ENCODE measurements at regions not wholly inside any gene's neighbourhood (a gene's known extent, or its start where the extent isn't known, plus 50 kb on each side); places are given as distances from the start of the nearest gene placed in this dataset.
"Not testable (repeated sequence)": the region's sequence is repeated elsewhere in the genome, so short reads cannot be mapped to it uniquely, and the experiment has no call there.

GRCh38 chr18:51525453-51526225 lies 328.2 kb upstream of the MEX3C start:
- DNase-seq, result no peak

GRCh38 chr18:51527826-51528225 lies 330.3 kb upstream of the MEX3C start:
- no peak for DNase-seq

GRCh38 chr18:51531501-51531900 lies 334.0 kb upstream of the MEX3C start:
- DNase-seq, result no peak

GRCh38 chr18:51537487-51537886 lies 340.0 kb upstream of the MEX3C start:
- DNase-seq, result no peak

- no peak for DNase-seq
Measured at GRCh38 chr18:51540562-51540961, 343.1 kb upstream of the MEX3C start.

- no peak for DNase-seq
Measured at GRCh38 chr18:51541230-51541629, 343.7 kb upstream of the MEX3C start.

GRCh38 chr18:51543658-51544155 lies 346.2 kb upstream of the MEX3C start:
- DNase-seq, result no peak

GRCh38 chr18:51545446-51545845 lies 348.0 kb upstream of the MEX3C start:
- no peak for DNase-seq

- no peak for DNase-seq
Measured at GRCh38 chr18:51559198-51559901, 361.9 kb upstream of the MEX3C start.

- no peak for DNase-seq
Measured at GRCh38 chr18:51559902-51560287, 362.4 kb upstream of the MEX3C start.

- no peak for DNase-seq
Measured at GRCh38 chr18:51561821-51562220, 364.3 kb upstream of the MEX3C start.

- DNase-seq, result no peak
Measured at GRCh38 chr18:51562866-51563265, 365.4 kb upstream of the MEX3C start.

GRCh38 chr18:51563396-51563795 lies 365.9 kb upstream of the MEX3C start:
- DNase-seq, result no peak

GRCh38 chr18:51568151-51568550 lies 370.7 kb upstream of the MEX3C start:
- DNase-seq, result no peak

- no peak for DNase-seq
Measured at GRCh38 chr18:51569153-51569552, 371.7 kb upstream of the MEX3C start.

- no peak for DNase-seq
Measured at GRCh38 chr18:51569561-51569960, 372.1 kb upstream of the MEX3C start.

- not testable (repeated sequence) for DNase-seq
Measured at GRCh38 chr18:51570071-51570470, 372.6 kb upstream of the MEX3C start.

- not testable (repeated sequence) for DNase-seq
Measured at GRCh38 chr18:51573886-51574285, 376.4 kb upstream of the MEX3C start.

GRCh38 chr18:51575171-51575570 lies 377.7 kb upstream of the MEX3C start:
- DNase-seq, result no peak

- no peak for DNase-seq
Measured at GRCh38 chr18:51578406-51578980, 381.0 kb upstream of the MEX3C start.

GRCh38 chr18:51580580-51580979 lies 383.1 kb upstream of the MEX3C start:
- DNase-seq, result no peak

- no peak for DNase-seq
Measured at GRCh38 chr18:51582551-51582950, 385.1 kb upstream of the MEX3C start.

GRCh38 chr18:51588616-51589015 lies 391.1 kb upstream of the MEX3C start:
- DNase-seq, result no peak

GRCh38 chr18:51593931-51594330 lies 396.4 kb upstream of the MEX3C start:
- no peak for DNase-seq
